ENCODE measurements at regions not wholly inside any gene's neighbourhood (a gene's known extent, or its start where the extent isn't known, plus 50 kb on each side); places are given as distances from the start of the nearest gene placed in this dataset.
"Not testable (repeated sequence)": the region's sequence is repeated elsewhere in the genome, so short reads cannot be mapped to it uniquely, and the experiment has no call there.

DNA sequence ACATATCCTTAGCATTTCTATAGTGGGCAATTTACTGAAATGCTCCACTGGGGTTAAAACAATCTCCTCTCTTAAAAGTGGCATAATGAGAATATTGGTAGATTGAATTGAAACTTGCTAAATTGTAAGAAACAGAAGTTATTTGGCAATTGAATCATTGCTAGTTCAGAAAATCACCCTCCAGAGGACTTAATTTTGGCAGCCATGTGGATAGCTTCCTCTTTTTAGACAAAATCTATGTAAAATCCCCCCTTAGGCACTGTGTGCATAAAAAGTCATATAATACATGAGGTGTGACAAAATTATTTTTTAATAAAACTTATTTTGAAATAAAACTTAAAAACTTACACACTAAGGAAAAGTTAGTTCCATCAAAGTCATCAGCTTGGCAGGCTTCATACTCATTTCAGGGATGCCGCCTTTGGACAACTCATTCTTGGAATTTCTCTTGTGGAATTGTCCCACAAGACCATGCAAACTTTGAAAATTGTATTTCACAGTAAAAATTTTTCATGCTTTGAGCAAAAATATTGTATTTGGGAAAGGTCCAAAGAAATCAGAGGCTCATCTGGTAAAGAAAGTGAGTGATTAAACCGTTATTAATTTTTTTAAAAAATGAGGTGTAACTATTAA is 473.0 kb downstream of the BCKDHB start:
- TF ChIP-seq, protein P1, sequence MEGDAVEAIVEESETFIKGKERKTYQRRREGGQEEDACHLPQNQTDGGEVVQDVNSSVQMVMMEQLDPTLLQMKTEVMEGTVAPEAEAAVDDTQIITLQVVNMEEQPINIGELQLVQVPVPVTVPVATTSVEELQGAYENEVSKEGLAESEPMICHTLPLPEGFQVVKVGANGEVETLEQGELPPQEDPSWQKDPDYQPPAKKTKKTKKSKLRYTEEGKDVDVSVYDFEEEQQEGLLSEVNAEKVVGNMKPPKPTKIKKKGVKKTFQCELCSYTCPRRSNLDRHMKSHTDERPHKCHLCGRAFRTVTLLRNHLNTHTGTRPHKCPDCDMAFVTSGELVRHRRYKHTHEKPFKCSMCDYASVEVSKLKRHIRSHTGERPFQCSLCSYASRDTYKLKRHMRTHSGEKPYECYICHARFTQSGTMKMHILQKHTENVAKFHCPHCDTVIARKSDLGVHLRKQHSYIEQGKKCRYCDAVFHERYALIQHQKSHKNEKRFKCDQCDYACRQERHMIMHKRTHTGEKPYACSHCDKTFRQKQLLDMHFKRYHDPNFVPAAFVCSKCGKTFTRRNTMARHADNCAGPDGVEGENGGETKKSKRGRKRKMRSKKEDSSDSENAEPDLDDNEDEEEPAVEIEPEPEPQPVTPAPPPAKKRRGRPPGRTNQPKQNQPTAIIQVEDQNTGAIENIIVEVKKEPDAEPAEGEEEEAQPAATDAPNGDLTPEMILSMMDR (conservative IDR thresholded peaks at IDR 0.05; ENCODE audit: low read depth, low read length) = no peak

GRCh38 chr6:80573320-80573719 is 466.8 kb downstream of the BCKDHB start:
- H3K27ac ChIP-seq; H3K4me3 ChIP-seq (IDR thresholded peaks at IDR 0.05; ENCODE audit: insufficient read depth, low read depth, low read length); H4K20me1 ChIP-seq (ENCODE audit: insufficient read depth); H2AFZ ChIP-seq (ENCODE audit: low read depth); H3K4me2 ChIP-seq; H3K27me3 ChIP-seq (ENCODE audit: insufficient read depth, low read depth); H3K9ac ChIP-seq; H3K4me1 ChIP-seq (ENCODE audit: low read depth, poor library complexity, severe bottlenecking); H3K79me2 ChIP-seq (ENCODE audit: insufficient read depth, low read depth); H3K36me3 ChIP-seq (ENCODE audit: insufficient read depth): not testable (repeated sequence)

More for the DNA sequence above, 473.0 kb downstream of the BCKDHB start:
- no peak overlapping the region for H3K27ac ChIP-seq
- H3K9ac ChIP-seq = no peak overlapping the region
- no peaks in the 10 kb centered on the region for H3K36me3 ChIP-seq (ENCODE audit: insufficient read depth)
- H3K27me3 ChIP-seq (ENCODE audit: insufficient read depth, low read depth) = no peaks in the 10 kb centered on the region
- H4K20me1 ChIP-seq (ENCODE audit: insufficient read depth) = no peaks in the 10 kb centered on the region
- no peak overlapping the region for H3K4me3 ChIP-seq (IDR thresholded peaks at IDR 0.05; ENCODE audit: insufficient read depth, low read depth, low read length)
- H3K79me2 ChIP-seq (ENCODE audit: insufficient read depth, low read depth) = no peaks in the 10 kb centered on the region
- H2AFZ ChIP-seq (ENCODE audit: low read depth) = no peak overlapping the region
- H3K4me2 ChIP-seq = no peak overlapping the region
- no peaks in the 10 kb centered on the region for H3K4me1 ChIP-seq (ENCODE audit: low read depth, poor library complexity, severe bottlenecking)

GRCh38 chr6:80566361-80566760 is 459.9 kb downstream of the BCKDHB start:
- Histone ChIP-seq H3K79me2 (ENCODE audit: insufficient read depth, low read depth) (no peaks in the 10 kb centered on the region), H3K4me3 (IDR thresholded peaks at IDR 0.05; ENCODE audit: insufficient read depth, low read depth, low read length) (no peak overlapping the region), H3K27me3 (ENCODE audit: insufficient read depth, low read depth) (no peaks in the 10 kb centered on the region), H4K20me1 (ENCODE audit: insufficient read depth) (no peaks in the 10 kb centered on the region), H3K9ac (no peak overlapping the region), H2AFZ (ENCODE audit: low read depth) (no peak overlapping the region), H3K27ac (no peak overlapping the region), H3K36me3 (ENCODE audit: insufficient read depth) (no peaks in the 10 kb centered on the region), H3K4me1 (ENCODE audit: low read depth, poor library complexity, severe bottlenecking) (no peaks in the 10 kb centered on the region), H3K4me2 (no peak overlapping the region)
- TF ChIP-seq, protein P1 (conservative IDR thresholded peaks at IDR 0.05; ENCODE audit: low read depth, low read length) = no peak

DNA sequence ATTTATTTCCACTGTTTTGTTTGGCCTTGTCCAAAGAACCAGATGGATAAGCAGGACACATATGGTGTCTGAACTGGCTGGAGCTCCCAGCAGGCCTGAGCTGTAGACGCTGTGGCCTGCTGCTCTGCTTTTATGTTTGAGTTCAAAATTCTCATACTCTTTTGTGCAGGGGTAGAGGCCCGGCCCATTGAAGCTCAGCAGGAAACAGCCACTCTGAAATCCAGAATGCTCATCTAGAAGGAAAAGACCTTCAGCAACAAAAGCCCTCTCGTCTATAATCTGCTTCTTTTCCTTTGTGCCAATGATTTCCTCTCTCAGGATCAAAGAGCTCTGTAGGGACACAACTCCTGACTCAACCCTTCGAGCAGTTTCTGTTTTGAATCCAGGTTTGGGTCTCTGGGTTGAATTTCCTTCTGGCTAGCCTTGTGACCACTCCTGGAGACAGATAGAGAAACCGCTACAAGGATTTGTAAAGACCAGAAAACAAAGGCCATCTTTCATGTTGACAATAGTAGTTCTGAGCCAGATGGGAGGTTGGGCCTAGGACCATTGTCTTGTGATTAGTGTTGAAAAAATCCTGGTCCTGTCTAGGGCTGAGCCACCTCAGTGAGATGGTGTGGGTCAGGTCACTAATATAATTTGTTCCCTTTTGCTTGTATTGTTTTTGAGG is 446.7 kb downstream of the BCKDHB start:
- H3K79me2 ChIP-seq (ENCODE audit: insufficient read depth, low read depth) = no peaks in the 10 kb centered on the region
- H3K27ac ChIP-seq = no peak overlapping the region
- H3K36me3 ChIP-seq (ENCODE audit: insufficient read depth) = no peaks in the 10 kb centered on the region
- no peaks in the 10 kb centered on the region for H3K4me1 ChIP-seq (ENCODE audit: low read depth, poor library complexity, severe bottlenecking)
- no peaks in the 10 kb centered on the region for H3K27me3 ChIP-seq (ENCODE audit: insufficient read depth, low read depth)
- no peak overlapping the region for H3K4me3 ChIP-seq (IDR thresholded peaks at IDR 0.05; ENCODE audit: insufficient read depth, low read depth, low read length)
- no peaks in the 10 kb centered on the region for H4K20me1 ChIP-seq (ENCODE audit: insufficient read depth)
- H3K9ac ChIP-seq = no peak overlapping the region
- H2AFZ ChIP-seq (ENCODE audit: low read depth) = no peak overlapping the region
- no peak overlapping the region for H3K4me2 ChIP-seq
- TF ChIP-seq, protein P1 (conservative IDR thresholded peaks at IDR 0.05; ENCODE audit: low read depth, low read length) = no peak

GRCh38 chr6:80550748-80551147 is 444.3 kb downstream of the BCKDHB start:
- no peaks in the 10 kb centered on the region for H3K27me3 ChIP-seq (ENCODE audit: insufficient read depth, low read depth)
- TF ChIP-seq, protein P1 (conservative IDR thresholded peaks at IDR 0.05; ENCODE audit: low read depth, low read length) = no peak
- no peak overlapping the region for H3K9ac ChIP-seq
- H3K4me2 ChIP-seq = no peak overlapping the region
- no peaks in the 10 kb centered on the region for H3K36me3 ChIP-seq (ENCODE audit: insufficient read depth)
- no peak overlapping the region for H3K4me3 ChIP-seq (IDR thresholded peaks at IDR 0.05; ENCODE audit: insufficient read depth, low read depth, low read length)
- H4K20me1 ChIP-seq (ENCODE audit: insufficient read depth) = no peaks in the 10 kb centered on the region
- H3K27ac ChIP-seq = no peak overlapping the region
- no peak overlapping the region for H2AFZ ChIP-seq (ENCODE audit: low read depth)
- H3K79me2 ChIP-seq (ENCODE audit: insufficient read depth, low read depth) = no peaks in the 10 kb centered on the region
- H3K4me1 ChIP-seq (ENCODE audit: low read depth, poor library complexity, severe bottlenecking) = no peaks in the 10 kb centered on the region
